ENCODE measurements at regions not wholly inside any gene's neighbourhood (a gene's known extent, or its start where the extent isn't known, plus 50 kb on each side); places are given as distances from the start of the nearest gene placed in this dataset.

GRCh38 chr16:13554643-13555042, 365.3 kb upstream of the ERCC4 start:
- DNase-seq (ENCODE audit: low read depth): no peak
- TF ChIP-seq CTCF (IDR thresholded peaks at IDR 0.05; ENCODE audit: insufficient read depth, low read depth, low read length): no peak
- no peak overlapping the region for H3K4me3 ChIP-seq (ENCODE audit: low read depth, low read length)

GRCh38 chr16:13557418-13557817, 362.5 kb upstream of the ERCC4 start:
- no peak for TF ChIP-seq CTCF (IDR thresholded peaks at IDR 0.05; ENCODE audit: insufficient read depth, low read depth, low read length)
- DNase-seq (ENCODE audit: low read depth): no peak
- no peak overlapping the region for H3K4me3 ChIP-seq (ENCODE audit: low read depth, low read length)

GRCh38 chr16:13558752-13559151, 361.2 kb upstream of the ERCC4 start:
- no peak for TF ChIP-seq CTCF (IDR thresholded peaks at IDR 0.05; ENCODE audit: insufficient read depth, low read depth, low read length)
- no peak overlapping the region for H3K4me3 ChIP-seq (ENCODE audit: low read depth, low read length)
- no peak for DNase-seq (ENCODE audit: low read depth)

GRCh38 chr16:13559624-13560023, 360.3 kb upstream of the ERCC4 start:
- no peak for DNase-seq (ENCODE audit: low read depth)
- TF ChIP-seq CTCF (IDR thresholded peaks at IDR 0.05; ENCODE audit: insufficient read depth, low read depth, low read length): no peak
- H3K4me3 ChIP-seq (ENCODE audit: low read depth, low read length): no peak overlapping the region

- DNase-seq (ENCODE audit: low read depth): no peak
- TF ChIP-seq CTCF (IDR thresholded peaks at IDR 0.05; ENCODE audit: insufficient read depth, low read depth, low read length): no peak
- H3K4me3 ChIP-seq (ENCODE audit: low read depth, low read length): no peak overlapping the region
Measured at GRCh38 chr16:13560151-13560550, 359.8 kb upstream of the ERCC4 start.

GRCh38 chr16:13561291-13562070, 358.5 kb upstream of the ERCC4 start:
- TF ChIP-seq CTCF (IDR thresholded peaks at IDR 0.05; ENCODE audit: insufficient read depth, low read depth, low read length): no peak
- no peak for DNase-seq (ENCODE audit: low read depth)
- no peak overlapping the region for H3K4me3 ChIP-seq (ENCODE audit: low read depth, low read length)

GRCh38 chr16:13568803-13569202, 351.2 kb upstream of the ERCC4 start:
- DNase-seq (ENCODE audit: low read depth): no peak

More at GRCh38 chr16:13568803-13569202, 351.2 kb upstream of the ERCC4 start:
- TF ChIP-seq CTCF (IDR thresholded peaks at IDR 0.05; ENCODE audit: insufficient read depth, low read depth, low read length): no peak
- H3K4me3 ChIP-seq (ENCODE audit: low read depth, low read length): no peak overlapping the region

Measured in fibroblast of villous mesenchyme (primary cell).